EH (cell line): ENCODE measurements at regions not wholly inside any gene's neighbourhood (a gene's known extent, or its start where the extent isn't known, plus 50 kb on each side); places are given as distances from the start of the nearest gene placed in this dataset.
"Not testable (repeated sequence)": the region's sequence is repeated elsewhere in the genome, so short reads cannot be mapped to it uniquely, and the experiment has no call there.

Source experiments
- DNase-seq: peaks from one replicate; pipeline ENCODE4 v3.0.0-alpha.2; 2015; ENCODE audit warnings: low read depth

DNA sequence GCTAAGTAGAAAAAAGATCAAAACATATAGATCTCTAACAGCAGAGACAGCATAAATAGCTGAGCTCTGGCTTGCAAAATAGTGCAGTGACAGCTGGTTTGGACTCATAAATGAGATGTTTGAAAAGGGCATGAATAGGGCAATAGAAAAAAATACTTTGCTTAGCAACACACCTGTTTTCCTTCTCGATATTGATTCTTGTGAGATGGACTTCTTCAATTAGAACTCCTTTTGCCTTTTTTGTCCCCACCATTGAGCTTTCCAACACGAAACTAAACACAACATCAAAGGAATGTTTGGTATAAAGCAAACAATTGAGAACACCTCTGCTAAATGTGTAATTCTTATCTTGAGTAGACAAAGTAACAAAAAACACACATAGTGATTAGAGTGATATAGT is 726.3 kb downstream of the RAPGEF2 start:
- no peak for DNase-seq

DNA sequence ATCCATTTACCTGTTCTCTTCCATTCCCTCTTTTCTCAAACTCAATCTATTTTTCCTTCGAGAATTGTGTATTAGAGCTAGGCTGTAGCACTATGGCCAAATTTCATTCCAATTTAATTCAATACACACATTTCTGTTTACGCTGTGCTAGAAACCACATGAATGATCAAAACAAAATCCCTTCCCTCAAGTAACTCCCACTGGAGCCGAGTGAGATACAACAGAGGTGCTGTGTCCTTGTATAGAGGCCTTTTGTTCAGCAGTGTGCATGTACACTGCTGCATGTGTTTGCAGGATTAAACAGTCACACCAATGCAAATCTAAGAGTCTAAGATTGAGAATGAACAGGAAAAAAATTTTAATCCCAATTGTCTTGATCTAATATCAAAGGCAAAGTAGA is 734.2 kb downstream of the RAPGEF2 start:
- DNase-seq = no peak

DNA sequence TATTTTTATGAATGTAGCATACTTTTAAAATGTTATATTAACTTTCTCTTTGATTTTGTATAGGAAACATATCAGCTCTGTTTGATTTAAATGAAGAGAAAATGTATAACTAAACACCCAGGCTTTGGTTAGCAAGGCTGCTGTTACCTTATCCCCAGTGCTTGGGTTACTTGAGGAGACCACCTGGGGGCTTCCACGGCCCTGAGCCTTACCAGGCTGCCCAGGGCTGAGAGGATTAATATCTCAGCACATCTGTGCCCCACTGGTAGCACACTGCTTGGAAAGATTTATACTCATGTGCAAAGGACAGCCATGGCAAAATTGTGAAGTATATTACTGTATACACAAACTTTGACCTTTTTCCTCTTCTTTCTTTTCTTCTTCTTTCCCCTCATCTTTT is 752.9 kb downstream of the RAPGEF2 start:
- DNase-seq = no peak

DNA sequence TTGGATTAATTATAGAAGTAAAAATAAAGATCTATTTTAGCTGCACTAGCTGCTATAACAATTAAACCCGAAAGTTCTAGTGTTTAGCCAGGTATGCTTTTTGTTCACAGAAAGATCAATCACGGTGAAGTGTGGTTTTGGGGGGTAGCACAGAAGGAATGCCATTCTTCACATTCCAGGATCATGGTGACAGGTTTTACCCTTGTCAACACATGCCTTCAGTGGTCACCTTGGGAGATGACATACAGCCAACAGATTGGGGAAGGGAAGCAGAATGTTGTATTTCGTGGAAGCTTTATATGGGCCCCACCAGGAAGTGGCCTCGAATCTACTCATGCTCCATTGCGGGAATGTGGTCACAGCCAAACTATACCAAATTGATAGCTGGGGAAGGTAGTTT is 753.6 kb downstream of the RAPGEF2 start:
- DNase-seq = no peak

DNA sequence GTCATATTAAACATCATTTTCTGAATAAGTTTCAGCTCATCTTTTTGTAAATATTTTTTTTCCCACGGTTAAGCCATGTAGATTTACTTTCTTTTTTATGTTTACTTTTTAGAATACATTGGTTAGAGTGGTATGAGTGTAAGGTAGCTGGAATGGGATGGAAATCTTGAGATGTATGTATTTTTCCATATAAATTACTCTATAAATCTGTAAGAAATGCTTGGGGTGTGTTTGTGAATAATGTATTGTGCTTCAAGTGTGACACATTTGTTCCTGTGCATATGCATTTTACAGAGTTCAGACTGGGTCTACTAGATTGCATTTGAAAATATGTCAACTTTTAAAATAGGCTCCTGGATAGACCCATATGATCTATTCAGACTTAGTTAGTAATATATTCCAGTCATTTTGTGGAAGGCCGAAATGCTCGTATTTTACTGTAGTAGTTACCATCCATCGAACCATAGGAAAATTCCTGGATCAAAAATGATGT is 756.8 kb downstream of the RAPGEF2 start:
- no peak for DNase-seq

DNA sequence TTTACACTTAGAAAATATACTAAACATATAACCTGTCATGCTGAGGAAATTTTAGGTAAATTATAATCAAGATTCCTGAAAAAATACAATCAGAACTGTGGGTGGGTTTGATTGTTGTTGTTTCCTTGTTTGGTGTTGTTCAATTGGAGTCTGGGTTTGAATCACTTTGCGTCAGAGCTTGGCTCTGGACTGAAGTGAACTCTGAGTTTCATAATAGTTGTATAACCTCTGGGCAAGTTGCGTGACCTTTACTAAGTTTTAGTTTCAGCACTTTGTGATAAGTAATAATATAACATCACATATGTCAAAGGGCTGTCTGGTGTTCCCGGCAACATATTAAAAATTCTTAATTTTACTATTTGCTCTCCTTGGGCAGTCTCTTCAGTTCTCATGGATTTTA is 758.1 kb downstream of the RAPGEF2 start:
- DNase-seq = no peak

DNA sequence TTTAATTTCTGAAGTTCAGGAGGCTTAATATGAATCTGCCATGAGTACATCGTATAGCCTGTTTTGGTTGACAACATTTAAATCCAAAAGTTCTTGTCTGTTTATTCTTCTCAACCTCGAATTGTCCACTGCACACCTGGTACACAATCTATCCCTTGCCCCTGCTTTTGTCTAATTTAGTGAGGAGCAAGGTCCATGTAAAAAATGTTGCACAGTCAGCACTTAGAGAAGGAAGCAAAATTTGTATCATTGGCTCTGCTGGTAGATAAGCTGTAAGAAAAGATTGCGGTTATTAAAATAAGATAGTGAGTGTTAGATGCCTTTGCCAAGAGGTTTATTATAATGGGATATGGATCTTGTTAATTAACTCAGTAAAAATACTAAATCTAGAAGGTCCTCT is 761.5 kb downstream of the RAPGEF2 start:
- DNase-seq = no peak

DNA sequence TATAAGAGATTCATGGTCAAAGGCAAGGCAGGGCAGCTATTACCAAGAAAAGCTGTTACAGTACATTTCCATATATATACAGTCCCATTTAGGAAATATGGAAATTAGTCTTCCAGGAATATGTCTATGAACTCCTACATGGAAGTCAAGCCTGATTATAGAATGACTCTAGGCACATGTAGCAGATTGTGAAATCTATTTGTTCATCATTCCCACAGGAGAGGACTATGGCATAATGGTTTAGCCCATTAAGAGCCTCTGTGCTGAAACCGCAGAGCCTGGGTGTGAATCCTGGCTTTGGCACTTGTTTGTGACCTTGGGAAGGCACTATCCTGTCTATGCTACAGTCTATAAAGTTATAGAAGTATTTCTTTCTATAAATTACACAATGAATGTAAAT is 764.8 kb downstream of the RAPGEF2 start:
- no peak for DNase-seq

DNA sequence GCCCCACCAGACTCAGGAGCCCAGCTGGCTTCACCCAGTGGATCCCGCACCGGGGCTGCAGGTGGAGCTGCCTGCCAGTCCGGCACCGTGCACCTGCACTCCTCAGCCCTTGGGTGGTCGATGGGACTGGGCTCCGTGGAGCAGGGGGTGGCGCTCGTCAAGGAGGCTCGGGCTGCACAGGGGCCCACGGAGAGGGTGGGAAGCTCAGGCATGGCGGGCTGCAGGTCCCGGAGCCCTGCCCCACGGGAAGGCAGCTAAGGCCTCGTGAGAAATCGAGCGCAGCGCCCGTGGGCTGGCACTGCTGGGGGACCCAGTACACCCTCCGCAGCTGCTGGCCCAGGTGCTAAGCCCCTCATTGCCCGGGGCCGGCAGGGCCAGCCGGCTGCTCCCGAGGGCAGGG is 766.1 kb downstream of the RAPGEF2 start:
- not testable (repeated sequence) for DNase-seq

DNA sequence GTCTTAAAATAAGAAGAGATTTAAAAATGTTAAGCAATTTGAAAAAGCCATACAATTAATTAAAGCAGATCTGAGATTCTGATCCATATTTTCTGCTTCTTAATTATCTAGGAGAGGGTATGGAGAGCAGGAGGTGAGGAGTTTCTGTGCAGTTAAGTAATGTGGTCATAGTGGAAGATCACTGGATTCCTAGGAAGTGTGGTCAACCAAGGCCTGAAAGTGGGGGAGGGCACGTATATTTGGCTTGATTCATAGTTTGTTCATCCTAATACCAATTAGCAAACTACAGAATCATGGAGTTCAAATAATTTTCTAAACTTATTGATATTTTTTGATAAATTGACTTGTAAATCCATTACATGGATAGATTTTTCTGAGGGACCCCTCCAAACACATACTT is 768.3 kb downstream of the RAPGEF2 start:
- no peak for DNase-seq

DNA sequence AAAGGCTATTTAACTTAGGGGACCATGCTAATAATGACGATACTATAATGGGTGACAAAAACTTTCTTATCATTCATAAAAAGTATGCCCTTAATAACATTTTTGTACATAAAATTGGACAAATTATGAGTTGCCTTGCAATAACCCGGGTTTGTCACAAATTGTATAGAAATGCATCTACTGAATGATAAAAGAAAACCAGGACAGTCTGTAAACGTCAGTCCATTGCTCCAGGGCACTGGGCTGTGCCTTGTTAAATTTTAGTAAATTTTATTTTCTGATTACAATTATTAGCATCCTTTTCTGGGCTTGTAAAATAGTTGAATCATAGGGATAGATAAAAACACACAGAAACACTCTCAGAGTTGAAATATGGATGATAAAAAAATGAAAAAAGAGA is 778.3 kb downstream of the RAPGEF2 start:
- DNase-seq = no peak

DNA sequence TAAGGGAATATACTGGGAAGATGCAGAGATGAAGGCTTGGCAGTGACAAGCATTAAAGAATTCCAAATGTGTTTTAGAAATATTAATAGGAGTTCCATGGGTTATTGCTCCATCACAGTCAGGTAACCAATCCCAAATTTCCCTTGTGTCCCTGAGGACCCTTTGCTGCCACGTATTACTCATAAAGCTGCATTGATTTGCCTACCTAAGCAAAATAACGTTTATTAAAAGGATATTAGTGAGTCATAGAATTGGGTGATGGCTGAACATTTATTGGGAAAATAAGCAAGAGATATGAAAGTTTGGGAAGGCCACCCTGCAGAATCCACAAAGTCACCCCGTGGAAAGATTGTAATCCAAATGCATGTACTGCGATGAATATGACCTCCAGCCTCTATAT is 782.1 kb downstream of the RAPGEF2 start:
- DNase-seq = no peak

DNA sequence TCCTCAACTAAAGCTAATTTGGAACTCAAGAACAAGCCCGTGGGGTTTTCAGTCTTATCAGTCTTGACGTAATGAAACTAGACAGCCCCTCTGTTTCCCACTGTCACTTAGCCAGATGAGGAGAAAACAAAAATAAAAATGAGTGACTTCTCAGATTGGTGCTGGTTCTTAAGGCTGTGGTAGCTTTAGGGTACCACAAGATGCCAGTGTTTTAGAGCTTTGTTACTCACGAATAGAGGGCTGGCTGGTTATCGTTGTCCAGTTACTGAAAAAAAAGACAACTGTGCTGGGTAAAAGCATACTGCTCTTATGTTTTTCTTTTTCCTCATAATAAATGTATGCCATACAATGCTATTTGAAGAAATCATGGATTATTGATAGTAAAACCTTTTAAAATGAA is 796.7 kb downstream of the RAPGEF2 start:
- no peak for DNase-seq

DNA sequence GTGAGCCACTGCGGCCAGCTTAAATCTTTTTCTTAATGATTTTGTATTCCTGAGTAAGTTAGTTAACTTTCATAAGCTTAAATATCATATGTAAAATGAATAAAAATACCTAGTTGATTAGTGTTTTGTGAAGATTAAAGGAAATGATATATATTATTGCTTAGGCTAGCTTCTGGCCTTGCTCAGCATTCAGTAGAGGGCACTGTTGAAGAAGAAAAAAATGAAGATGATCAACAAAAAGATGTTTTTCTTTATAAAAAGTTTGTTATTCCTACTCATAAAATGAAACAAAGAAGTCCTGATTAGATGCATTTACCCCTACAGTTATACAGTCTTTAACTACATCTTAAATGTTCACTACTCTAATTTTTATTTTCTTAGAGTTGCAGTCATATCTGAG is 797.7 kb downstream of the RAPGEF2 start:
- no peak for DNase-seq

DNA sequence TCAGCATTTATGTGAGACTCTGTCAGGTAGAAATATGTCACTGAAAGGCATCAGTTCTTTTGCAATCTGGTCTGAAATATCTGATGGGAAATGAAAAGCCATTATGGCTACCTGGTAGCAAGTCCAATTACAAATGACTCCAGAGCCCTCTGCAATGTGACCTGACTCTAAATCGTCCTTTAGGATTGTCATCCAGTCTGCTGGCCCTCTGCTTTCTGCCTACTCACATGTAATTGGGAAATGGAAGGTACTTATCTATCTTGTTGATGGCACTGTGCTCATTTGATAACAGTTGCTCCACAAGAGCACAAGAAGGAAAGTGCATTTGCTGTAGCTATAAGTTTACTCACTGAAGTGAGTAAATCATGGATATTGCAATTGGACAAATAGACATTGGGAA is 799.8 kb downstream of the RAPGEF2 start:
- no peak for DNase-seq

DNA sequence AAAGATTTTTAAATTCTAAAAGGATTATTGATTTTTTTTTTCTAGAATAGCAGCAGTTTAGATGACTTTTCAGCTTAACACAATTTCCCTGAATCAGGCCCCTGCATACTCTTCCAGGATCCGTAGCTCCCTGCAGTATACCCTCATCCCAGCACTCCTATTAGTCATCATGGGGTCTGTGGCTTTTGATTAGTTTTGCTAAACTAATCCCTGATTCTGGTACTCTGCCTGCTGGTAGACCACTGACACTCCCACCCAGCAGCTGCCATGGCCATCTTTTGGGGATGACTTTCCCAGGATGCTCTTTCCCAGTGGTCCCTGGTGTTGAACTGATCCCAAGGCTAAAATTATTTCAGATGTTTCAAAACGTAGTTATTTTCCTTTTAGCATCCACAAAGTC is 802.0 kb downstream of the RAPGEF2 start:
- DNase-seq = no peak

DNA sequence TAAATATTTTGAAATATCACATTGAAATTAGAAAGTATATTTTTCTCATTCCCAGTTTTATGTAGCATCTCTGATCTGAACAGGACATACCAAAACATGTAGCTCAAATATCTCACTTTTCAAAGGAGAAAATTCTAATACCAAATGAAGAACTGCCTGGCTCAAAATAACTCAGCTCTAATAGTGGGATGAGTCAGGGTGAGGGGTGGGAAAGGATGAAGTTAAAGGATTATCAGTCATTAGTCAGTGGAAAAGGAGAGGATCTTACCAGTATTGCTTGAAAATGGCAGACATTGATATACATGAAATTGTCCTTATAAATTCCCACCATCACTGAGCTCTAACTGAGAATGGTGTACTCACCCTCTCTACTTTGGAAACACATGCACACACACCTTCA is 803.2 kb downstream of the RAPGEF2 start:
- no peak for DNase-seq

DNA sequence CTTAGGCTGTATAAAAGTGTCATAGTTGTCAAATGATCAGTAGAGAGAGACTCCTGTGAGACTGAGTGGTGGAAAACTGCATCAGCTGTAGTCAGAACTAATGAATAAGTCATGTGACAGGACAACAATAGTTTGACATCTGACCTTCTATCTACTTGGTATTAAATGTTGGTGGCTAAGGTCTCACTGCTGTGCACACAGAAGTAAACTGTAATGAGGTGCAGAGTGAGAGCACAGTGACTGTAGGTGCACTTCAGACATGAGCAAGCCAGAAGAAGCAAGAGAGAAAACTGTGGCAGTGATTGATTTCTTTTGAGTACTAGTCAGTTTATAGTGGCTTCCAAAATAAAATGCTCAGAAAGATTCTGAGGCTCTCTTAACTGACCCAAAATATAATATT is 803.6 kb downstream of the RAPGEF2 start:
- DNase-seq = no peak

DNA sequence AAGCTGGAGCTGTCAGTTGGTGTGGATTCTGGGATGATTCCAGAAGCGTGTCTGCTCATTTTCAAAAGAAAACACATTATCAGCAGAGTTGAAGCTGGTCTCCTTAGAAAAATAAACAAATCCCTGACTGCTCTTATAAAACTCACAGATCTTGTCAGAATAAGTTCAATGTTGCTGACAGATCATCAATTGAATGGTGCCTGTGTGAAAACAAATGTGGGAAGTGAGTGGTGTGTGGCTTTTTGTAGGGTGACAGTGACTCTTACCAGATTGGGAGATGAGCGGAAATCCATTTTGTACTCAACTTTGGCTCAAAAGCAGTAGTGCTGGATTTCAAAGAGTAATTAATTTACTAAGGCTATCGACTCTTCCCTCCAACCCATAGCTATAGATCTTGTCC is 807.8 kb downstream of the RAPGEF2 start:
- DNase-seq = no peak

DNA sequence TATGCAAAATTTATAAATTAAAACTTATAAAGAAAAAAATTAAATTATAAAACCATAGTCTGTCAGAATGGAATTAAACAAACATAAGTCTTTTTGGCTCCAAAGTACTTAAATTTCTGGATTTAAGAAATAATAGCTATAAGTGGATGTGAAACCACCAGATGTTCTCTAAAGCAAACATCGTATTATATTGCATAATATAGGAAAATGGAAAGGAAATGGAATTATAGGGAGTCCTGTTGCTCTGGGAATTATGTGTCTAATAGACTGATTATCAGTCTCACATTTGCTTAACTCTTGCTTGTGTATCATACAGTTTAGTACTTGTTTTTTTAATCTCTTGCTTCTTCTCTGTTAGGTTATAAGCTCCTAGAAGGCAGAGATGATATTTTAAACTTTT is 819.2 kb downstream of the RAPGEF2 start:
- DNase-seq = no peak

DNA sequence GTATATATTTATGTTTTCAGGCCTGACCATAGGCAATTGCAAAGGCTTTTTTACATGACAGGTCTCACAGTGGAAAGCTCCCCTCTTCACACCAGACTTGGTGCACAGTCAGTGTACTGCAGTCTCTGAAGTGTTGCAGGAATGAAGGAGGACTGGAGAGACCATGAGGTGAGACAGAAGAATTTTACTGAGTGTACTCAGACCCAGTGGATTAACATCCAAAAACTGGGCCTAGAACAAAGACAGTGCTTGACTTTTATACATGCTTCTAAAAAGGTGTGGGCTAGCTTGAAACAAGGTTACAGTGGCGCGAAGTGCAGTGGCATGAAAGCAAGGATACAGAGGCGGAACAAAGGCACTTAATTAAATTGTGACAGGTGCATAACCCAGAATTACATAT is 822.9 kb downstream of the RAPGEF2 start:
- no peak for DNase-seq

DNA sequence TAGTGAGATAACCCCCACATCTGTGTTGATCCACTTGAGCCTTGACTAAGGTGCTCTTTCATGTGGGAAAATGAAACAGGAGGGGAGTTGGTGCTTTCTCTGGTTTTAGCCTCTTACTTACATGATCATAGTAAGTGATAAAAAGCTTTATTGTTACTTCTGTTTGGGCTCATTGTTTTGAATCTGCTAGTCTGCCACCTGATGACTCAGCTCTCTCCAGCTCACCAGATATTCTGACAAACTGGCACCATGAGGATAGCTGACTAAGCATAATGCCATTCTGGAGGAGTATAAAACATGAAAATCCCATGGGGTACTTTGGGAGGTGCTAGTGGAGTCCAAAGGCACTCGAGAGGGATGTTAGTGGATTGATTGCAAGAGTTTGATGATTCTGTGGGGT is 824.0 kb downstream of the RAPGEF2 start:
- no peak for DNase-seq

DNA sequence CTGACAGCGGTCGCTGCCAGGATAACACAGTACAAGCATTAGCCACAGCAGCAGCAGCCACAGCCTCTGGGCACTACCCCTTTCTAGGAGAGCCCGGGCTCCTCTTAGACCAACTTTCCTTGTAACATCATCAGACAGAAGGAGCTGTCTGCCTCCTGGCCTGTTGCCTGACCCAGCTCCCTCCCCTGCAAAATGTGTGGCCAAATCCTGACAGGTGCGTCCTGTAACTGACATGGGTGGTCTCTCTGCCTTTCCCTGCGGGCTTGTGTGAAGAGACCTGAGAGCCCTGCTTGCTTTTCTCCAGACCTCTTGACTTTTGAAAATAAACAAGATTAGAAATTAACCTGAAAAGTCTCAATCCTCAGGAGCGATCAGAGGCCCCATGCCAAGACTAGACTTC is 824.9 kb downstream of the RAPGEF2 start:
- no peak for DNase-seq

DNA sequence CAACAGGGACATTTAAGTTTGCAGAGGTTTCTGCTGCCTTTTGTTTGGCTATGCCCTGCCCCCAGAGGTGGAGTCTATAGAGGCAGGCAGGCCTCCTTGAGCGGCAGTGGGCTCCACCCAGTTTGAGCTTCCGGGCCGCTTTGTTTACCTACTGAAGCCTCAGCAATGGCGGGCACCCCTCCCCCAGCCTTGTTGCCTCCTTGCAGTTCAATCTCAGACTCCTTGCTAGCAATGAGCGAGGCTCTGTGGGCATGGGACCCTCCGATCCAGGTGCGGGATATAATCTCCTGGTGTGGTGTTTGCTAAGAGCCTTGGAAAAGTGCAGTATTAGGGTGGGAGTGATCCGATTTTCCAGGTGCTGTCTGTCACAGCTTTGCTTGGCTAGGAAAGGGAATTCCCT is 831.7 kb downstream of the RAPGEF2 start:
- DNase-seq = not testable (repeated sequence)

DNA sequence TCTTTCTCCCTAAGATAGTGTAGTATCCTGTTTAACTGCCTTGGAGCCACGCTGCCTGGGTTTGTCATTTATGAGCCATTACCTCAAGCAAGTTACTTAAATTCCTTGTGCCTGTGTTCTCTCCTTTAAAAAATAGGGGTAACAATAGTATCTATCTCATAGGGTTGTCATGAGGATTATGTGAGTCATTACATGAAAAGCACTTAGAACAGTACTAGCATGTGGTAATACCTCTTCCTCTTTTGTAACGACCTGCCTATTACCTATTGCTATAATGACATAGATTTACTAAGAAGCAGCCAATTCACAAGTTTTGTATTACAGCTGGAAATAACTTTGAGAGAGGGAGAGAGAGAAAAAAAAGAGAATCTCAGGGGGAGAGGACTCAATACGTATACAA is 834.7 kb downstream of the RAPGEF2 start:
- DNase-seq = no peak
